ENCODE measurements at regions not wholly inside any gene's neighbourhood (a gene's known extent, or its start where the extent isn't known, plus 50 kb on each side); places are given as distances from the start of the nearest gene placed in this dataset.

GRCh38 chr2:20561637-20562454 is 89.1 kb downstream of the HS1BP3 start:
- DNase-seq (ENCODE audit: low spot score): no peak
- H2AFZ ChIP-seq (replicated peaks): no peak overlapping the region
- peaks cover 15% of the 10 kb centered on the region for H3K4me1 ChIP-seq
- TF ChIP-seq EZH2phosphoT487 (IDR thresholded peaks at IDR 0.05) (no peak), CTCF (IDR thresholded peaks at IDR 0.05) (no peak), EZH2 (IDR thresholded peaks at IDR 0.05) (no peak)
- H3K36me3 ChIP-seq: no peaks in the 10 kb centered on the region
- Mint-ChIP-seq H3K36me3 (no peaks in the 10 kb centered on the region), H3K27ac (no peak overlapping the region), H3K9me3 (no peaks in the 10 kb centered on the region), H3K4me3 (no peak overlapping the region), H3K4me1 (peaks cover 68% of the 10 kb centered on the region), H3K27me3 (ENCODE audit: insufficient read depth, low read depth) (peaks cover 14% of the 10 kb centered on the region)
- no peak overlapping the region for H3K9ac ChIP-seq
- no peaks in the 10 kb centered on the region for H4K20me1 ChIP-seq (ENCODE audit: low read depth)
- H3F3A ChIP-seq (ENCODE audit: low read depth): peaks cover 7% of the 10 kb centered on the region
- peaks cover 33% of the 10 kb centered on the region for H3K27me3 ChIP-seq
- no peaks in the 10 kb centered on the region for H3K9me3 ChIP-seq (ENCODE audit: low read depth)
- H3K79me2 ChIP-seq (ENCODE audit: low read depth): no peaks in the 10 kb centered on the region
- no peak overlapping the region for H3K4me2 ChIP-seq
- no peak overlapping the region for H3K27ac ChIP-seq
- no peak overlapping the region for H3K4me3 ChIP-seq

- DNase-seq (ENCODE audit: low spot score): peak; percentile 74
- Histone ChIP-seq H3K27ac (no peak overlapping the region), H3K27me3 (peaks cover 36% of the 10 kb centered on the region), H4K20me1 (ENCODE audit: low read depth) (no peaks in the 10 kb centered on the region), H3K9me3 (ENCODE audit: low read depth) (no peaks in the 10 kb centered on the region), H3F3A (ENCODE audit: low read depth) (no peaks in the 10 kb centered on the region), H3K9ac (no peak overlapping the region), H2AFZ (replicated peaks) (no peak overlapping the region), H3K79me2 (ENCODE audit: low read depth) (no peaks in the 10 kb centered on the region), H3K4me1 (peaks cover 13% of the 10 kb centered on the region), H3K4me3 (no peak overlapping the region), H3K4me2 (no peak overlapping the region), H3K36me3 (no peaks in the 10 kb centered on the region)
- no peaks in the 10 kb centered on the region for H3K9me3 Mint-ChIP-seq
- peaks cover 68% of the 10 kb centered on the region for H3K4me1 Mint-ChIP-seq
- H3K4me3 Mint-ChIP-seq: no peak overlapping the region
- TF ChIP-seq EZH2phosphoT487 (IDR thresholded peaks at IDR 0.05) (no peak), CTCF (IDR thresholded peaks at IDR 0.05) (peak; percentile 49)
- peaks cover 15% of the 10 kb centered on the region for H3K27me3 Mint-ChIP-seq (ENCODE audit: insufficient read depth, low read depth)
- peak overlapping the region; percentile 87 for H3K27ac Mint-ChIP-seq
- no peaks in the 10 kb centered on the region for H3K36me3 Mint-ChIP-seq
Measured at GRCh38 chr2:20562540-20563225, 88.2 kb downstream of the HS1BP3 start.

- Mint-ChIP-seq H3K4me1 (peaks cover 68% of the 10 kb centered on the region), H3K27ac (peak overlapping the region; percentile 87), H3K4me3 (no peak overlapping the region), H3K36me3 (no peaks in the 10 kb centered on the region), H3K9me3 (no peaks in the 10 kb centered on the region), H3K27me3 (ENCODE audit: insufficient read depth, low read depth) (peaks cover 15% of the 10 kb centered on the region)
- Histone ChIP-seq H3K9ac (no peak overlapping the region), H3K27me3 (peaks cover 41% of the 10 kb centered on the region), H3F3A (ENCODE audit: low read depth) (no peaks in the 10 kb centered on the region), H3K79me2 (ENCODE audit: low read depth) (no peaks in the 10 kb centered on the region), H3K4me1 (peaks cover 16% of the 10 kb centered on the region), H3K4me3 (no peak overlapping the region), H4K20me1 (ENCODE audit: low read depth) (peaks cover 4% of the 10 kb centered on the region), H3K36me3 (no peaks in the 10 kb centered on the region), H3K4me2 (no peak overlapping the region), H3K27ac (no peak overlapping the region), H3K9me3 (ENCODE audit: low read depth) (no peaks in the 10 kb centered on the region), H2AFZ (replicated peaks) (no peak overlapping the region)
- no peak for DNase-seq (ENCODE audit: low spot score)
- no peak for TF ChIP-seq EZH2 (IDR thresholded peaks at IDR 0.05)
- no peak for TF ChIP-seq CTCF (IDR thresholded peaks at IDR 0.05)
- TF ChIP-seq EZH2phosphoT487 (IDR thresholded peaks at IDR 0.05): no peak
Measured at GRCh38 chr2:20563251-20563650, 87.6 kb downstream of the HS1BP3 start.

Data from neural progenitor cell (in vitro differentiated cells).